Spleen (tissue), 11 donors: ENCODE measurements at regions not wholly inside any gene's neighbourhood (a gene's known extent, or its start where the extent isn't known, plus 50 kb on each side); places are given as distances from the start of the nearest gene placed in this dataset.

Experiments used
- DNase-seq: peaks from one replicate; pipeline ENCODE4 v3.0.0-alpha.2; 2020
- H3K27ac ChIP-seq, 8 donors: fragments of 200-600 bp; sonication (generic) in 7 of 8; 1 replicate in 4 of 8; 2 replicates in 4 of 8; pipeline versions ENCODE4 v1.5.0 to v1.8.0; 2016 to 2021; ENCODE audit warnings: inconsistent platforms in 4 of 8, mild to moderate bottlenecking in 4 of 8, moderate library complexity in 1 of 8
- H3K27me3 ChIP-seq, 7 donors: fragments of 200-600 bp; sonication (generic) in 6 of 7; replicated peaks in 1 of 7; 1 replicate in 4 of 7; 2 replicates in 3 of 7; pipeline versions ENCODE4 v1.5.0 to v1.8.0; 2016 to 2021; ENCODE audit warnings: inconsistent platforms in 3 of 7, mild to moderate bottlenecking in 1 of 7
- H3K36me3 ChIP-seq, 6 donors: fragments of 200-600 bp; sonication (generic) in 5 of 6; 1 replicate in 4 of 6; 2 replicates in 2 of 6; pipeline versions ENCODE4 v1.5.0 to v1.8.0; 2016 to 2021; ENCODE audit warnings: inconsistent platforms in 2 of 6
- H3K4me1 ChIP-seq, 6 donors: fragments of 200-600 bp; sonication (generic) in 5 of 6; 1 replicate in 3 of 6; 2 replicates in 3 of 6; pipeline versions ENCODE4 v1.5.0 to v1.8.0; 2016 to 2021; ENCODE audit warnings: inconsistent platforms in 3 of 6
- H3K4me3 ChIP-seq, 8 donors: fragments of 200-600 bp; sonication (generic) in 7 of 8; 1 replicate in 4 of 8; 2 replicates in 4 of 8; pipeline versions ENCODE4 v1.5.0 to v1.8.0; 2016 to 2021; ENCODE audit warnings: inconsistent platforms in 4 of 8, mild to moderate bottlenecking in 4 of 8, moderate library complexity in 2 of 8
- H3K9me3 ChIP-seq, 8 donors: fragments of 200-600 bp; sonication (generic) in 7 of 8; 1 replicate in 4 of 8; 2 replicates in 4 of 8; pipeline versions ENCODE4 v1.5.0 to v1.8.0; 2016 to 2021; ENCODE audit warnings: inconsistent platforms in 4 of 8
- POLR2A ChIP-seq, 3 donors: fragments of 450-650 bp; IDR thresholded peaks; one replicate each; pipeline ENCODE4 v1.5.1; 2017; ENCODE audit warnings: antibody characterized with exemption in 3 of 3, mild to moderate bottlenecking in 1 of 3
- POLR2AphosphoS5 ChIP-seq, 3 donors: sonication (generic); formaldehyde crosslinking; IDR thresholded peaks; one replicate each; pipeline ENCODE4 v1.5.1; 2017; ENCODE audit warnings: antibody characterized with exemption in 3 of 3
- WGBS, 5 donors: extraction: QIAGEN DNeasy Blood & Tissue Kit in 3 of 5; methylation state at CpG; one replicate each; pipeline versions ENCODE4 v1.1.5 to v1.1.7; 2013 to 2018; 5-methylcytosine and 5-hydroxymethylcytosine counted together
- intact Hi-C: fragments of 100-400 bp; cut with DNase I; formaldehyde crosslinking; loops from one replicate; pipeline ENCODE4 v1.15.0; 2023; ENCODE audit warnings: low total_unique reads
- TF ChIP-seq, protein P1 (sequence below), 11 experiments: fragments of 200-600 bp in 7 of 11; fragments of 450-650 bp in 4 of 11; sonication (generic) in 4 of 11; IDR thresholded peaks in 8 of 11; conservative IDR thresholded peaks in 3 of 11; 1 replicate in 7 of 11; 2 replicates in 4 of 11; pipeline versions ENCODE4 v1.4.0 to v1.8.0; 2016 to 2021; ENCODE audit warnings: antibody characterized with exemption in 11 of 11, inconsistent platforms in 4 of 11, mild to moderate bottlenecking in 1 of 11
- donor health status: healthy with polysubstance abuse.
- donor health status: DM: no; HTN: no; CAD: no; lungs with moderate emphysema.
- donor health status: DM: no; HTN: no; CAD: no.
- donor health status: Bipolar disorder and iron deficiency.
- donor health status: healthy.
- donor health status: DM: no; HTN: no; CAD: no.
- donor health status: DM: yes; HTN: yes; CAD: no.

DNA sequence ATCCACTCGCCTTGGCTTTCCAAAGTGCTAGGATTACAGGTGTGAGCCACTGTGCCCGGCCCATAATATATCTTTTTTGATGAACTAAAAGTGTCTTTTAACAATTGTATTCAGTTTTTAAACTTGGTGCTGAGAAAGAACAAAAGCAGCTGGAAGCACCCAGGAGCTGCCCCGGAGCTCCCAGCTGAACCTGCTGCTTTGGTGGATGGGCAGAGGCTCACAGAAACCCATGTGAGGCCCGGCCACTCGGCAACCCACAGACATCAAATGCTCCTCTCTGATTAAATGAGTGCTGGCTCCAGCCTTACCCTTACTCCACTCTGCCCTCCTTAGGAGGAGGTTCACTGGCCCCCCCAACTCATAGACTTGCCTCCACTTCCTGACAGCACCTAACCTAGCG lies 59.4 kb upstream of the FRMD1 start:
- H3K27me3 ChIP-seq: peaks cover 0 to 13% (median 0%) of the 10 kb centered on the region in 7 donors
- H3K9me3 ChIP-seq: no peaks in the 10 kb centered on the region
- no peaks in the 10 kb centered on the region for H3K36me3 ChIP-seq
- no peak overlapping the region for H3K27ac ChIP-seq
- DNase-seq: peak; percentile 36
- peaks cover 0 to 3% (median 0%) of the 10 kb centered on the region in 6 donors for H3K4me1 ChIP-seq
- TF ChIP-seq POLR2A (IDR thresholded peaks at IDR 0.05): no peak
- no peak overlapping the region for H3K4me3 ChIP-seq
- intact Hi-C loops: no loop called here
- 77 to 81% (median 79%) methylated on average over 6 of the region's 6 CpGs for WGBS, 5 donors

DNA sequence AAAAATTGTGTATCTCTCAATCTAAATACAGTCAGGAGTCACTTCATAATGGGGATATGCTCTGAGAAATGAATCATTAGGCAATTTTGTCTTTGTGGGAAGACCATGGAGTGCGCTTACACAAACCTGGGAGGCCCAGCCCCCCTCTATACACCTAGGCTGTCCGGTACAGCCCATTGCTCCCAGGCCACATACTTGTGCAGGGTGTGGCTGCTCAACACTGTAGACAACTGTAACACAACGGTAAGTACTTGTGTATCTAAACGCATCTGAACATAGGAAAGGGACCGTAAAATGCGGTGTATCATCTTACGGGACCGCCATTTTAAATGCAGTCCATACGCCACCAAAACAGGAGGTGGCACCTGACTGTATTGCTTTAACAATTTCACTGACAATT lies 58.0 kb upstream of the FRMD1 start:
- no peak overlapping the region for H3K4me3 ChIP-seq
- H3K27ac ChIP-seq: no peak overlapping the region
- TF ChIP-seq, protein P1, sequence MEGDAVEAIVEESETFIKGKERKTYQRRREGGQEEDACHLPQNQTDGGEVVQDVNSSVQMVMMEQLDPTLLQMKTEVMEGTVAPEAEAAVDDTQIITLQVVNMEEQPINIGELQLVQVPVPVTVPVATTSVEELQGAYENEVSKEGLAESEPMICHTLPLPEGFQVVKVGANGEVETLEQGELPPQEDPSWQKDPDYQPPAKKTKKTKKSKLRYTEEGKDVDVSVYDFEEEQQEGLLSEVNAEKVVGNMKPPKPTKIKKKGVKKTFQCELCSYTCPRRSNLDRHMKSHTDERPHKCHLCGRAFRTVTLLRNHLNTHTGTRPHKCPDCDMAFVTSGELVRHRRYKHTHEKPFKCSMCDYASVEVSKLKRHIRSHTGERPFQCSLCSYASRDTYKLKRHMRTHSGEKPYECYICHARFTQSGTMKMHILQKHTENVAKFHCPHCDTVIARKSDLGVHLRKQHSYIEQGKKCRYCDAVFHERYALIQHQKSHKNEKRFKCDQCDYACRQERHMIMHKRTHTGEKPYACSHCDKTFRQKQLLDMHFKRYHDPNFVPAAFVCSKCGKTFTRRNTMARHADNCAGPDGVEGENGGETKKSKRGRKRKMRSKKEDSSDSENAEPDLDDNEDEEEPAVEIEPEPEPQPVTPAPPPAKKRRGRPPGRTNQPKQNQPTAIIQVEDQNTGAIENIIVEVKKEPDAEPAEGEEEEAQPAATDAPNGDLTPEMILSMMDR (IDR thresholded peaks at IDR 0.05 in 8 of 11, conservative IDR thresholded peaks at IDR 0.05 in 3 of 11): no peak
- no peak for TF ChIP-seq POLR2A (IDR thresholded peaks at IDR 0.05)
- TF ChIP-seq POLR2AphosphoS5 (IDR thresholded peaks at IDR 0.05): no peak
- H3K36me3 ChIP-seq: no peaks in the 10 kb centered on the region
- H3K9me3 ChIP-seq: no peaks in the 10 kb centered on the region
- intact Hi-C loops: no loop called here
- whole genome bisulfite sequencing, 5 donors: 92 to 96% (median 96%) methylated on average over 9 of the region's 9 CpGs
- H3K27me3 ChIP-seq: peaks cover 0 to 27% (median 0%) of the 10 kb centered on the region in 7 donors
- no peak for DNase-seq
- peaks cover 0 to 17% (median 6%) of the 10 kb centered on the region in 6 donors for H3K4me1 ChIP-seq

DNA sequence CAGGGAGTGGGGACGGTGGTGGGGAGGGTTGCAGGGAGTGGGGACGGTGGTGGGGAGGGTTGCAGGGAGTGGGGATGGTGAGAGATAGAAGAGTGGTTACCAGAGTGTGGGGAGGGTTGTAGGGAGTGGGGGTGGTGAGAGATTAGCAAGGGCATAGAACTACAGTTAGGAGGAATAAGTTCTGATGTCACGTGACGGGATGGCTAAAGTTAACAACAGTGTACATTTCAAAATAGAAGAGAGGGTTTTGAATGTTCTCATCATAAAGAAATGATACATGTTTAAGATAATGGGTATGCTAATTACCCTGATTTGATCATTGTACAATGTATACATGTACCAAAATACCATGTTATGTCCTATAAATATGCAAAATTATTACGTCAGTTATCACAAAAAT lies 57.6 kb upstream of the FRMD1 start:
- Histone ChIP-seq H3K27ac (no peak overlapping the region), H3K36me3 (no peaks in the 10 kb centered on the region), H3K27me3 (peaks cover 0 to 31% (median 0%) of the 10 kb centered on the region in 7 donors), H3K4me3 (no peak overlapping the region), H3K4me1 (peaks cover 0 to 20% (median 8%) of the 10 kb centered on the region in 6 donors), H3K9me3 (no peaks in the 10 kb centered on the region)
- 74 to 90% (median 86%) methylated on average over 5 of the region's 5 CpGs for WGBS, 5 donors
- intact Hi-C loops: no loop called here
- DNase-seq: no peak
- no peak for TF ChIP-seq POLR2A (IDR thresholded peaks at IDR 0.05)
- TF ChIP-seq, protein P1 (IDR thresholded peaks at IDR 0.05 in 8 of 11, conservative IDR thresholded peaks at IDR 0.05 in 3 of 11): no peak
- no peak for TF ChIP-seq POLR2AphosphoS5 (IDR thresholded peaks at IDR 0.05)

DNA sequence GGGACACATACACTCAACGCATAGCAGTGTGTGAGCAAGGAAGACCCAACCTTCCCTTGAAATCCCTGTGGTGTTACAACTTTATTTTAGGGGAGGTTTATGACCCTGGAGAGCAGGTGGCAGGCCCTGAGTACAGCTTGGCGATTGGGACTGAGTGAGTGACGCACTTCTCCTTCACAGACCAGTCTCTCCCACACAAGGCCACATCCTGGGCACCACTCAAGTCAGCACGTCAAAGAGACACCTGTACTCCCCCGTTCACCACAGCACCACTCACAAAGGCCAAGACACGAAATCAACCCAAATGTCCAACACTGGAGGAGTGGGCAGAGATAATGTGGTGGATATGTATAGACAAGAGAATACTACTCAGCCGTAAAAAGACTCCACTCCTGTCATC lies 57.0 kb upstream of the FRMD1 start:
- no peaks in the 10 kb centered on the region for H3K9me3 ChIP-seq
- DNase-seq: peak; percentile 32
- 84 to 90% (median 88%) methylated on average over 7 of the region's 7 CpGs for WGBS, 5 donors
- no peak overlapping the region for H3K27ac ChIP-seq
- intact Hi-C loops: no loop called here
- H3K4me3 ChIP-seq: no peak overlapping the region
- TF ChIP-seq POLR2A (IDR thresholded peaks at IDR 0.05) (no peak), POLR2AphosphoS5 (IDR thresholded peaks at IDR 0.05) (no peak)
- TF ChIP-seq, protein P1 (IDR thresholded peaks at IDR 0.05 in 8 of 11, conservative IDR thresholded peaks at IDR 0.05 in 3 of 11): no peak
- H3K36me3 ChIP-seq: no peaks in the 10 kb centered on the region
- peaks cover 0 to 20% (median 9%) of the 10 kb centered on the region in 6 donors for H3K4me1 ChIP-seq
- H3K27me3 ChIP-seq: peaks cover 0 to 37% (median 0%) of the 10 kb centered on the region in 7 donors
